AG10803 (cell line): ENCODE measurements at regions not wholly inside any gene's neighbourhood (a gene's known extent, or its start where the extent isn't known, plus 50 kb on each side); places are given as distances from the start of the nearest gene placed in this dataset.

Experiments
- DNase-seq: peaks from one replicate; pipeline ENCODE4 v3.0.0; 2010; ENCODE audit warnings: low read depth
- H3K4me3 ChIP-seq: 2 replicates; pipeline ENCODE4 v1.5.1; 2011; ENCODE audit warnings: mild to moderate bottlenecking, low read length, control low read depth
- TF ChIP-seq, protein P1 (sequence below): conservative IDR thresholded peaks from 2 replicates; pipeline ENCODE4 v1.5.1; 2011; ENCODE audit warnings: mild to moderate bottlenecking, low read length, control low read depth, inconsistent platforms

- no peak overlapping the region for H3K4me3 ChIP-seq
- no peak for DNase-seq
- TF ChIP-seq, protein P1, sequence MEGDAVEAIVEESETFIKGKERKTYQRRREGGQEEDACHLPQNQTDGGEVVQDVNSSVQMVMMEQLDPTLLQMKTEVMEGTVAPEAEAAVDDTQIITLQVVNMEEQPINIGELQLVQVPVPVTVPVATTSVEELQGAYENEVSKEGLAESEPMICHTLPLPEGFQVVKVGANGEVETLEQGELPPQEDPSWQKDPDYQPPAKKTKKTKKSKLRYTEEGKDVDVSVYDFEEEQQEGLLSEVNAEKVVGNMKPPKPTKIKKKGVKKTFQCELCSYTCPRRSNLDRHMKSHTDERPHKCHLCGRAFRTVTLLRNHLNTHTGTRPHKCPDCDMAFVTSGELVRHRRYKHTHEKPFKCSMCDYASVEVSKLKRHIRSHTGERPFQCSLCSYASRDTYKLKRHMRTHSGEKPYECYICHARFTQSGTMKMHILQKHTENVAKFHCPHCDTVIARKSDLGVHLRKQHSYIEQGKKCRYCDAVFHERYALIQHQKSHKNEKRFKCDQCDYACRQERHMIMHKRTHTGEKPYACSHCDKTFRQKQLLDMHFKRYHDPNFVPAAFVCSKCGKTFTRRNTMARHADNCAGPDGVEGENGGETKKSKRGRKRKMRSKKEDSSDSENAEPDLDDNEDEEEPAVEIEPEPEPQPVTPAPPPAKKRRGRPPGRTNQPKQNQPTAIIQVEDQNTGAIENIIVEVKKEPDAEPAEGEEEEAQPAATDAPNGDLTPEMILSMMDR, result no peak
Observed at GRCh38 chr12:92488735-92489134, 214.1 kb upstream of the PLEKHG7 start.

GRCh38 chr12:92487138-92487485, 215.7 kb upstream of the PLEKHG7 start:
- no peak for DNase-seq
- TF ChIP-seq, protein P1, result no peak
- no peak overlapping the region for H3K4me3 ChIP-seq

DNA sequence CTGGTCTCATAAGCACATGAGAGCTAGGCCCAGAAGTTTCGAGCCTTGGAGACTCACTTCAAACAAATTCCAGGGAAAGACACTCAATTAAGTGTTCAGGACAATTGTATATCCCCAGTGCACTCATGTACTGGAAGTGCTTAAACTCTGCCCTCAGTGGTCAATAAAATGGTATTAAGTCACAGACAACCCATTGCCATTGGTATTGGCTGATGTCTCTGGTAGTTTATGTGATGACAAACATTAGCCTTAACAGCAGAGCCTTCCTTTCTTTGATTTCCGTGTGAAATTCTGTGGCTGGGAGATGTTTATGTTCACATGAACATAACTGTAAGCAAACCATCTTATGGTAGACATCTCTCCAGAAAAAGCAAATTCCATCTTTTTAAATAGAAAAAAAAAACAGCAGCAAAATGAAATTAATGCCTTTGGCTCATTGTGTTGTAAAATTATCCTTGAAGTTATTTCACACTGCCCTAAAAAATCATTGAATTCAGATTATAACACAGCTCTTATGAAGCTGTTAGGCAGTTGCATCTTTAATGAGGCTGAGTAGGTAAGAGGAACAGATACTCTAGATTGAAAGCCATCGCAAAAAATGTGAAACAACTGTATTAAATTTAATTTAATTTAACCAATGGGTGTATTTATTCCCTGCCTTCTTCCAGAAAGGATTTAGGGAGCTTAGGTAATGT, 216.2 kb upstream of the PLEKHG7 start:
- TF ChIP-seq, protein P1, result no peak
- H3K4me3 ChIP-seq, result no peak overlapping the region
- no peak for DNase-seq

GRCh38 chr12:92485351-92486348, 217.1 kb upstream of the PLEKHG7 start:
- no peak for DNase-seq
- TF ChIP-seq, protein P1, result no peak
- no peak overlapping the region for H3K4me3 ChIP-seq

DNA sequence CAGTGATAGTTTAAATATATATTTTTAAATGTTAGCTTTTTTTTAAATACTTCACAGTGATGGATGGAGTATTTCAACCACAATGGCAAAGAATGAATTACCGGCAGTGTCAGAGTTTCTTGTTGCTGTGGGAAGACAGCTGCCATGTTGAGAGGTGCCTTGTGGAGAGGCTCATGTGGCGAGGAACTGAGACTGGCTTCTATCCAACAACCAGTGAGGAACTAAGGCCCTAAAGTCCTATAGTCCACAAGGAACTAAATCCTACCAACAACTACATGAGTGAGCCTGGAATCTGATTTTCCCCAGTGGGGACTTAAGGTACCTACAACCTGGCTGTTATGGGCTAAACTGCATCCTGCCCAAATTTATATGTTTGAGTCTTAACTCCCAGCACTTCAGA, 220.2 kb upstream of the PLEKHG7 start:
- DNase-seq, result no peak
- TF ChIP-seq, protein P1, result no peak
- H3K4me3 ChIP-seq, result no peak overlapping the region

- TF ChIP-seq, protein P1, result no peak
- H3K4me3 ChIP-seq, result no peak overlapping the region
- no peak for DNase-seq
Observed at GRCh38 chr12:92481066-92481465, 221.7 kb upstream of the PLEKHG7 start.

GRCh38 chr12:92478692-92479091, 224.1 kb upstream of the PLEKHG7 start:
- TF ChIP-seq, protein P1, result no peak
- no peak overlapping the region for H3K4me3 ChIP-seq

More at GRCh38 chr12:92478692-92479091, 224.1 kb upstream of the PLEKHG7 start:
- DNase-seq, result peak; percentile 3
